SK-N-SH (cell line): ENCODE measurements at regions not wholly inside any gene's neighbourhood (a gene's known extent, or its start where the extent isn't known, plus 50 kb on each side); places are given as distances from the start of the nearest gene placed in this dataset.

Source experiments
- CTCF ChIA-PET: fragments of 300-600, 350-600 bp; formaldehyde crosslinking; extraction: SDS; loops from one replicate; lab custom pipeline; 2021; lab: Yijun Ruan, JAX
- POLR2A ChIA-PET: fragments of 350-600 bp; sonication (Branson Sonifier 250); formaldehyde crosslinking; extraction: SDS; loops from one replicate; lab custom pipeline; 2020; ENCODE audit warnings: antibody characterized with exemption, inconsistent platforms; lab: Yijun Ruan, JAX
- DNase-seq: peaks from one replicate; pipeline ENCODE4 v3.0.0; 2012
- H2AFZ ChIP-seq: fragments of 200-600 bp; sonication (generic); 2 replicates; pipeline ENCODE4 v1.8.1; 2016; ENCODE audit warnings: antibody characterized with exemption, mild to moderate bottlenecking, low read depth
- H3F3A ChIP-seq: fragments of 200-600 bp; sonication (generic); replicated peaks from 2 replicates; pipeline ENCODE3; 2016; ENCODE audit warnings: antibody characterized with exemption, mild to moderate bottlenecking; ENCODE audit not compliant: insufficient read depth
- H3K27ac ChIP-seq, 2 experiments: fragments of 200-500 bp in 1 of 2; fragments of 200-600 bp in 1 of 2; sonication (Bioruptor generic) in 1 of 2; sonication (generic), shearing (Covaris generic) in 1 of 2; 2 replicates each; pipeline versions ENCODE4 v1.5.1 to v1.6.1; 2014 to 2016; ENCODE audit warnings: low read depth in 2 of 2, inconsistent platforms in 1 of 2, low read length in 1 of 2, mild to moderate bottlenecking in 1 of 2, mixed read lengths in 1 of 2
- H3K27me3 ChIP-seq: fragments of 200-600 bp; sonication (generic), shearing (Covaris generic); 2 replicates; pipeline ENCODE4 v1.6.1; 2016; ENCODE audit warnings: mixed run types; ENCODE audit not compliant: insufficient read depth
- H3K36me3 ChIP-seq, 2 experiments: fragments of 200-500 bp in 1 of 2; fragments of 200-600 bp in 1 of 2; sonication (Bioruptor generic) in 1 of 2; sonication (generic) in 1 of 2; replicated peaks in 1 of 2; 2 replicates each; pipeline versions ENCODE3 to v1.5.1; 2014 to 2016; ENCODE audit warnings: low read length in 1 of 2, mild to moderate bottlenecking in 1 of 2; ENCODE audit not compliant: insufficient read depth in 2 of 2, control insufficient read depth in 1 of 2
- H3K4me1 ChIP-seq, 2 experiments: fragments of 200-500 bp in 1 of 2; fragments of 200-600 bp in 1 of 2; sonication (Bioruptor generic) in 1 of 2; sonication (generic), shearing (Covaris generic) in 1 of 2; 2 replicates each; pipeline versions ENCODE4 v1.5.1 to v1.6.1; 2014 to 2016; ENCODE audit warnings: low read depth in 1 of 2, low read length in 1 of 2, mixed run types in 1 of 2; ENCODE audit not compliant: insufficient read depth in 2 of 2, control insufficient read depth in 1 of 2
- H3K4me2 ChIP-seq: fragments of 200-600 bp; sonication (generic), shearing (Covaris generic); 2 replicates; pipeline ENCODE4 v1.6.1; 2017; ENCODE audit warnings: mixed run types
- H3K4me3 ChIP-seq, 2 experiments: fragments of 200-500 bp in 1 of 2; fragments of 200-600 bp in 1 of 2; sonication (Bioruptor generic) in 1 of 2; sonication (generic), shearing (Covaris generic) in 1 of 2; 2 replicates each; pipeline versions ENCODE4 v1.5.1 to v1.8.1; 2014 to 2016; ENCODE audit warnings: low read depth in 2 of 2, inconsistent platforms in 1 of 2, low read length in 1 of 2, mild to moderate bottlenecking in 1 of 2, mixed read lengths in 1 of 2, moderate library complexity in 1 of 2
- H3K79me2 ChIP-seq: fragments of 200-600 bp; sonication (generic); 2 replicates; pipeline ENCODE4 v1.8.1; 2017; ENCODE audit warnings: mild to moderate bottlenecking; ENCODE audit not compliant: insufficient read depth
- H3K9ac ChIP-seq: fragments of 200-600 bp; sonication (generic); 2 replicates; pipeline ENCODE4 v1.6.1; 2017; ENCODE audit warnings: mixed run types
- H3K9me2 ChIP-seq: fragments of 200-600 bp; sonication (generic); 2 replicates; pipeline ENCODE4 v1.6.1; 2017; ENCODE audit warnings: mixed run types
- H3K9me3 ChIP-seq: fragments of 200-600 bp; sonication (generic); 2 replicates; pipeline ENCODE4 v1.6.1; 2017; ENCODE audit warnings: mixed run types, mild to moderate bottlenecking, moderate library complexity
- H4K20me1 ChIP-seq: fragments of 200-600 bp; sonication (generic); 2 replicates; pipeline ENCODE4 v1.6.1; 2017; ENCODE audit warnings: mild to moderate bottlenecking, mixed run types; ENCODE audit not compliant: insufficient read depth
- EZH2phosphoT487 ChIP-seq: fragments of 200-600 bp; sonication (generic); IDR thresholded peaks from 2 replicates; pipeline ENCODE4 v1.6.1; 2017; ENCODE audit warnings: low read depth, mixed run types, mild to moderate bottlenecking, antibody characterized with exemption, moderate library complexity, borderline replicate concordance
- FOXJ3 ChIP-seq: sonication (generic); formaldehyde crosslinking; IDR thresholded peaks from 2 replicates; pipeline ENCODE4 v1.5.1; 2020; ENCODE audit warnings: mild to moderate bottlenecking, missing genetic modification reagents
- FOXM1 ChIP-seq: IDR thresholded peaks from 2 replicates; pipeline ENCODE4 v1.4.0; 2012; ENCODE audit warnings: low read depth, mild to moderate bottlenecking
- GATA2 ChIP-seq: sonication (generic); formaldehyde crosslinking; IDR thresholded peaks from 2 replicates; pipeline ENCODE4 v1.5.0; 2020; ENCODE audit warnings: mild to moderate bottlenecking, missing genetic modification reagents
- IRF3 ChIP-seq: fragments of 150-350 bp; IDR thresholded peaks from 2 replicates; pipeline ENCODE4 v1.6.1; 2016; ENCODE audit warnings: mild to moderate bottlenecking, low read depth, low read length
- MXI1 ChIP-seq: IDR thresholded peaks from 2 replicates; pipeline ENCODE4 v1.6.1; 2012; ENCODE audit warnings: mild to moderate bottlenecking, low read depth, low read length, improper control_type of control experiment
- NFIC ChIP-seq: IDR thresholded peaks from 2 replicates; pipeline ENCODE4 v1.4.0; 2012; ENCODE audit warnings: borderline replicate concordance
- POLR2AphosphoS5 ChIP-seq: IDR thresholded peaks from 2 replicates; pipeline ENCODE4 v1.6.1; 2012; ENCODE audit warnings: low read depth, low read length
- RFX5 ChIP-seq: IDR thresholded peaks from 2 replicates; pipeline ENCODE4 v1.6.1; 2012; ENCODE audit warnings: mild to moderate bottlenecking, improper control_type of control experiment, low read length
- SIN3A ChIP-seq: IDR thresholded peaks from 2 replicates; pipeline ENCODE4 v1.6.1; 2012; ENCODE audit warnings: low read depth, mild to moderate bottlenecking, low read length, moderate library complexity, borderline replicate concordance
- TAF1 ChIP-seq: IDR thresholded peaks from 2 replicates; pipeline ENCODE4 v1.6.1; 2012; ENCODE audit warnings: low read depth, mild to moderate bottlenecking, low read length, moderate library complexity, borderline replicate concordance
- TCF12 ChIP-seq: IDR thresholded peaks from 2 replicates; pipeline ENCODE4 v1.4.0; 2012
- USF1 ChIP-seq: IDR thresholded peaks from 2 replicates; pipeline ENCODE4 v1.4.0; 2012; ENCODE audit warnings: low read depth, borderline replicate concordance
- USF2 ChIP-seq: fragments of 150-350 bp; IDR thresholded peaks from 2 replicates; pipeline ENCODE4 v1.6.1; 2017; ENCODE audit warnings: antibody characterized with exemption, low read length, low read depth, borderline replicate concordance
- ZBTB33 ChIP-seq: IDR thresholded peaks from 2 replicates; pipeline ENCODE4 v1.4.0; 2012; ENCODE audit warnings: low read depth, borderline replicate concordance
- WGBS: methylation state at CpG from one replicate; pipeline ENCODE4 v1.1.6; 2017; ENCODE audit warnings: low lambda C conversion rate; 5-methylcytosine and 5-hydroxymethylcytosine counted together

GRCh38 chr4:97262769-97263168 is 880.5 kb downstream of the STPG2 start:
- DNase-seq, result no peak
- CTCF ChIA-PET, result no interaction called here

More at GRCh38 chr4:97262769-97263168, 880.5 kb downstream of the STPG2 start:
- POLR2A ChIA-PET, result no interaction called here
- Histone ChIP-seq H3K9ac (no peak overlapping the region), H3K4me2 (no peak overlapping the region), H3K9me2 (no peaks in the 10 kb centered on the region), H4K20me1 (no peaks in the 10 kb centered on the region)
- TF ChIP-seq GATA2 (CRISPR knock-in tag) (no peak), TAF1 (no peak), EZH2phosphoT487 (no peak), ZBTB33 (no peak), POLR2AphosphoS5 (no peak), FOXM1 (no peak), IRF3 (no peak), RFX5 (no peak), TCF12 (no peak), USF2 (no peak), FOXJ3 (CRISPR knock-in tag) (no peak), SIN3A (no peak), USF1 (no peak), MXI1 (no peak), NFIC (no peak)
- TF ChIP-seq, all 33 proteins: peak for 0
- Histone ChIP-seq H3K4me3 (no peak overlapping the region), H2AFZ (no peak overlapping the region), H3K36me3 (no peaks in the 10 kb centered on the region), H3F3A (no peaks in the 10 kb centered on the region), H3K27me3 (no peaks in the 10 kb centered on the region), H3K79me2 (no peaks in the 10 kb centered on the region), H3K27ac (no peak overlapping the region), H3K9me3 (no peaks in the 10 kb centered on the region), H3K4me1 (no peaks in the 10 kb centered on the region)
- WGBS, result 51% methylated on average over 6 of the region's 6 CpGs
